NCI-H2171 treated with DMSO at 0.1 percent for 48 hours (cell line): ENCODE measurements at regions not wholly inside any gene's neighbourhood (a gene's known extent, or its start where the extent isn't known, plus 50 kb on each side); places are given as distances from the start of the nearest gene placed in this dataset.

Experiments
- DNase-seq: peaks from one replicate; lab custom pipeline; 2025; lab: John Stamatoyannopoulos, UW

DNA sequence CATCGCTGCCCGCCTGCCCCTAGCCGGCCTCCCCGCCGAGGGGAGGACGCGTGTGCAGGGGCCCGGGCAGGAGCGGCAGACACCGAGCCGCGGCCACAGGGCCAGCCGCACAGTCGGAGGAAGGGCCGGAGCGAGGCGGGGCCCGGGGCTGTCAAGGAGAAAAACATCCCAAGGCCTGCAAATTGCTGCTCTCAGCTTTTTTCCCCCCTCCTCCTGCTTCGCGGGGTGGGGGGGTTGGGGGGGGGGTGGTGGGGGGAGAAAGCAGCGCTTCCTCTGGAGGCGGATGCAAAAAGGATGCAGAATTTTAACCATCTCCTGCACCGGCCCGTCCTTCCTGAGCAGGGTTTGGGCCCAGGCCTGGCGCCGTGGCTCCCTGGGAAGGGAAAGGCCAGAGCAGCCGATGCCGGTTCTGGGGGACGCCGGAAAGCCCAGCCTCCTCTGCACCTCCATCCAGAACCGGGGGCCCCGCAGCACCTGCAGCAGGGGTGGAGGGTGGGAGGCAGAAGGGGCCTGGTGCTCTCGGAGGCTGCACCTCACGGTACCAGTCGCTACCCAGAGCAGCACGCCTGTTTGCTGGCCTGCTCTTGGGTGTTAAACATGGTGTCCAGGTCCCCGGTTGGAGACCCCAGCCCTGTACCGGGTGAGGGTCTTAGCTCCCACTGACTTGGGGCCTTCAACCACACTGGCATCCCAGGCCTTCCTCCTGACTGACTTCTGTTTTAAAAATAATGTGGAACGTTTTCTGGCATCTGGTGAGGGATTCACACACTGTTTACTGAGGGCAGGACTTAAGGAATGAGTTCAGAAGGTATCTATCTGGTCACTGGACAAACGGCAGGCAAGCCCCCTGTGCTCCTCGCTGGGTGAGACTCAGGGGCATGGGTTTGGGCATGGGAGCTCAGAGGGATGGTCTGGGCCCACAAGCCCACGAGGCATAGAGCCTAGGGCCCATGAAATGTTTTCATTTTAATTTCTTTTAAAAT, 77.4 kb upstream of the WNT7B start:
- DNase-seq = peak; percentile 44

DNA sequence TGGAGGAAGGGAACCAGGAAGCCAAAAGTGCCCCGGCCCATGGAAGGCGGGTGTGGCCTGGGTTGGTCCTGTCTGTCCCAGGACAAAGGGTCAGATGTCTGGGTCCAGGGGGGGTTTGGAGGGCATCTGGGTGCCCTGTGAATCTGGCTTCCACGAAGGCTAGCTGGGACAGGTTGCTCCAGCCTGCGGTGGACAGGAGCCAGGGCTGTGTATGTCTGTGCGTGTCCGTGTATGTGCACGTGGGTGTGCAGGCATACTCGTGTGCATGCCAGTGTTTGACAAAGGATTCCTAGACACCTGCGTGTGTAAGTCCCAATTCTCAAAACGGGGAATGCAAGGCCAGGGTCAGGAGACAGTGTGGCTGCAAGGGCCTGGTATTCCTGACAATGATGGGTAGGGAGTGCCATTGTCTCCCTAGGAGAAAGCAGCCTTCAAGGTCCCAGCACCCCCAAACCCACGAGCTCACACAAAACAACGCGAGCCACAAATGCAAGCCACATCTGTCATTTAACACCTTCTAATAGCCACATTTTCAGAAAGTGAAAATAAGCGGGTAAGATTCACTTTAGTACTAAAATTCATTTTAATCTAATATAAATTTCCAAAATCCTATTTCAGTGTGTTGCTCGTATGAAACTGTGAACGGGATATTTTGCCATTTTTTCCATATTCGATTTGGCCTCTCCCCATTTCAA, 78.4 kb upstream of the WNT7B start:
- no peak for DNase-seq

DNA sequence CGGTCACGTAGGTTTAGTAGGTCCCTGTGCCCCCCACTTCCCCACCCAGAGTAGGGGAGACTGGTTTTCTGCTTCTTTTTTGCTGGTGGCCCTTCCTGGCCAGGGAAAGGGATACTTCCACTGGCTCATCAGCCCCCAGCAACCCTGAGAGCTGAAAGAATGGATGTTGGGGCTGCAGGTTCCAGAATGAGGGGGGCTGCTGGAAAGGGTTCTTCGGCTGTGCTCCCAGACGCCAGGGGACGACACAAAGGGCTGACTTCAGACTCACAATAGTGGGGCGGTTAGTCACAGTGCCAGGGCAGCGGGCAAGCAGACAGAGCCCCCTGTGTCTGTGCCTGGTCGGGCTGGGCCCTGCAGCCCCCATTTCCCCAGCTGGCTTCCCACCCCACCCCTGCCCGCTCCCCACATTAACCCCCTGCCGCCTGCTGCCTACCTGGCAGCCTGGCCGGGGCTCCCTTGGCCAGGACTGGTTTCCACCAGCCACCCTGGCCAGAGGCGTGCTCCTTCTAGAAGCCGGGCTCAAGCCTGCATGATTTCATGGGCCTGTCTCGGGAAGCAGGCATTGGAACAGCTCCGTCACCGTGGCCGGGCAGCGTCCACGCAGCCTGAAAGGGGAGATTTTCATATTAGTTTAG, 79.1 kb upstream of the WNT7B start:
- no peak for DNase-seq

DNA sequence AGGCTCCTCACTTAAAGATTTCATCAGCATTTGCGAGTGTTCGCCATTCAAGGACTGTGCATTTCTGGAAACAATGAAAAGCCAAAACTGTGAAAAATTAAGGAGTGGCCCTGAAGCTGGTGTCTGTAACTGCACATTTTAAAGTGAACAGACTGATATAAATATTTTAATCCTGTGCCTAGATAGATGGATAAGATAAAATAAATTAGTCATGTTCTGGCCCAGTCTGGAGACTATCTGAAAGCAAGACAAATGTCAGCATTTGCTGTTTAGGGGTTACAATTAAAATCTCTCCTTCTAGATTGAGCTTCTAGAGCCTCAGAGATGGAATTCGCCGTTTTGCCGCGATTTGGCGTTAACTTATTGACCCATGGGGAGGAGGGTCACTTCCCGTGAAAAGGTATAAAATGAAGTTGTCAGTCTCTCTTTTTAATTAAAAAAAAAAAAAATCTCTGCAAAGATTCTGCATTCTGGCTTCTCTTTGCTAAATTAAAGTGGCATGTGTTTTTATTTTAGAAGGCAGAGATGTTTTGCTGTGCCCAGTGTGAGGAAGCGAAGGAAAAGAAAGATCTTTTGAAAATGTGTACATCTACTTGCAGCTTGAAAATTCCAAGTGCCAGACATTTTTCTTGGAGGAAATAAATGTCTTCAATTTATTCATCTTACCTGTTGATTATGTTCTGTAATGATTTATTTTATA, 79.7 kb upstream of the WNT7B start:
- no peak for DNase-seq

DNA sequence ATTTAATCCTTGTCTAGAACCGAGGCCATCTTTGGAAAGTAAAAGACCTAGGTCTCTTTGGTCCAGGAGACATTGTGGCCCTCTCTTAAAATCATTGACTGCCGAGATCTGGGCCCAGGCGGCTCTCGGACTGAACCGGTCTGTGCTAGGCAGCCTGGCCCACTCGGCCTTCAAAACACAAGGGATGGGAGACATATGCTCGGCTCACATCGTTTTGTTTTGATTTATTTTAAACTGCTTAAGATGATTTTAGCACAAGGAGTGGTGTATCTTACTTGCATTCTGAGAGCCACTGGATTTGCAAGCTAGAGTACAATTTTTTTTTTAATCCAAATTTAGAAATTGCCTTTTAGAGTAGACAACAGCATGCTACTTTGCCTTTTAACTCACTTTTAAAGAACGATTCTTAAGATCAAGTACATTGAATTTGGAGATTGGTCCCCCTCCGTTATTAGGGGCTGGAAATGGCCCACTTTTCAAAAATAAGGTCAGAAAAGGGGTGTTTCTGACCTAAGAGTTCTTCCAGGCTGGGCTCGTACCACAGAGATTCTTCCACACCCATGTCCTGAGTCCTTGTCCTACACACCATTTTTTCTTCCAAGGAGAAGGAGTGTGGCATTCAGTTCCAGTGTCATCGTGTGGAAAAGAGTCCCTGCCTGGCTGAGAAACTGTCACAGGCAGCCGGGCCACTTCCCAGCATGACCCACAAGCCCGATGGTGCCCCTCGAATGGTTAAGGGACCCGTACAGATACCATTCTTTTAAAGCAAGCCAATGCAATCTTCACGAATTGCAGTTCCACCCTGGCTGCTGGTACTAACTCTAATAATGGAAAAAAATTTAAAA, 80.5 kb upstream of the WNT7B start:
- no peak for DNase-seq

DNA sequence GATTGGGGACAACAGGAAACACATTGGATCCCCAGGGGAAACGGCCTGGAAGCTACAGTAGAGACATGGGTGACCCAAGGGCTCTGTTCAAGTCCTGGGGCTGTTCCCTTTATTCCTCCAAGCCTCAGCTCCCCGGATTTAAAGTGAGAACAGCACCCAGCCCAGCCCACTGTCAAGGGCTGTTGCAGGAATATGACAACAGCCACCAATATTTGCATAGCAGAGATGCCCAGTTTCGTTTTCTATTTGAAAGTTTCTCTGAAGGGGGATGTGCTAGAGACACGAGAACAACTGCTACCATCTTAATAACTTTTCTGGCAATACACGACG, 81.1 kb upstream of the WNT7B start:
- DNase-seq = no peak

DNA sequence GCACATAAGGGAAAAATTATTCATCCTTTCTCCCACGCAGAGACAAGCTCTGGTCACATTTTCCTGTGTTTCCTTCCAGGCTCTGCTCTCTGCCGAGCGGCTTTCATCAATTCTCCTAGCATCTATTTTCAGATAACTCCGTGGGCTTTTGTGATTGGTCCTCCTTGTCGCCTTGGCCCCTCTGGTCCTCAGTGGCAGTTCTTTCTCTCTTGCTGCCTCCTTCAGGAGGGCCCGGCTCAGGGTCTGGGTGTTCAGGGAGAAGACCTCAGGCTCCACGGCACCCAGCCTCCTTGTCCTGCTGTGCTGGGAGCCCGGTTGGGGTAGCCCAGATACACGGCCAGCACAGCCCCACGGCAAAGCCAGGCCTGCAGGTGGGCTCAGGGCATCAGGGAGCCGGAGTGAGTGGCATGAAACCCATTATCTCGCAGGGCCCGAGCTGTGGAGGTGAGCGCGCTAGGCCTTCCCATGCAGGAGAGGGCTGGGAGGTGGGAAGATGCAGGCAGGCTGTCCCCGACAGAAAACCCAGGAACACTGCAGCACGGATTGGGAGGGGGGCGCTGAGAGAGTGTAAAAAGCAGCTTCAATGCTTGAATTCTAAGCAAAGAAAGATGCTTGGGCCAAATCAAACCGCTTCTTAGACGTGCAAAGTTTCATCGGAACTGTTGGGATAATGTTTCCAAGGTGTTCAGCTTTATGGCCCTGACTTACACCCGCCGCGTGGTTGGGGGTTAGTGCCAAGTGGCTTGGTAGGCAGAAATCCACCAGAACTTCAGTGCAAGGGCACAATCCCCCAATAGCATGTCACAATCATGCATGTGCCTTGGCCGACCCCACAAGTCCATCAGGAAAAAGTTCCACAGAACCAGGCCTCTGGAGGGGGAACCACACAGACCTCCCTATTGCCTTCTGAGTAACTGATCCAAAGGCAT, 81.9 kb upstream of the WNT7B start:
- no peak for DNase-seq

DNA sequence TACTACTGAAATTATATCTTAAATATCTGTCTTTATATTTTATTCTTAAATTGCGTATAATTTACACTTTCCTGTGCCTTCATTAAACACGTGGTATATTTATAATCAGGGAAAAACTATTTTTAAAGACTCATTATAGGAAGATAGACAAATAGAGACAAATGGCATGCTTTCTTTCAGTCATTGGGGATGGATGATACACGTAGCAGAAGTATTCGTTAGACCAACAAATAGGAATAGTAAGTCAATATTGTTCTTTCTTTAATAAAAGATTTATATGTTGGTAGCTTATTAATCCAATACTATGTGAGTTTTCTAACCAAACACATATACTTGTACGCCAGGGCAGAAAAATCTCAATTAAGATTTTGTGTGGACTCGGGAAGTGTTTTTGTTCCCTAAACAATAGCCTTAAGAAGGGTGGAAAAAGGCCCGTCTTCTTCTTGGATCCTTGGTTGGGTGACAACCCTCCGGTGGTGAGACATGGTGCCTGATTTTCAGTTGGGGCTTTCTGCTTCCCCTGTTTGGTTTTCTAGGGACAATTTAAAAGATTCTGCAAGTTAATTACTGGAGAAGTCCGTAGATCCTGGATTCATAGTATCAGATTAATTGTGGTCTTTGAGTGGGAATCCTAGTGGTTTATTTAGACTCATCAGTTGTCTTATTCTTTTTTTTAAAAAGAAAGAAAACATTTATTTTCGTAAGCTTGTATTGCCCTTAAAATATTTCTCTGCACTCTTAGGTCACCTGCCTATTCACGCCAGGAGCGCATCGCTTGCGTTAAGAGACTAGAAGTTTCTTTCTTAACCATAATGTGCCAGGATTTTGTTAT, 83.5 kb upstream of the WNT7B start:
- DNase-seq = no peak

DNA sequence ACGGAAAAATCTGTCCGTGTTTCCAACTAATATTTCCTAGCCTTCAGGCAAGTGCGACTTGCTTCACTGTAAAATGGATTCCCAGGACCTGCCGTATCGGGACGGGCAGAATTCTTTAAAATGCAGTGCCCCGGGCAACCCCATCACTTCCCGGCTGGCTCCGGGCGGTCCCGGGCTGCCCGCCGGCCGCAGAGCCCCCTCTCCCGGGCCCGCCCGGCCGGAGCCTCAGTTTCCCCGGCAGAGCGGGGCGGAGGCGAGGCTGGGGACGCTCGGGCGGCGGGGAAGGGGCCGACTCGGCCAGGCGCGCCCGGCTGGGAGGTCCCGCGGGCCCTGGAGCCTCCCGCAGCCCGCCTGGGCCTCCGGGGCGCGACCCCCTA, 84.2 kb upstream of the WNT7B start:
- no peak for DNase-seq

DNA sequence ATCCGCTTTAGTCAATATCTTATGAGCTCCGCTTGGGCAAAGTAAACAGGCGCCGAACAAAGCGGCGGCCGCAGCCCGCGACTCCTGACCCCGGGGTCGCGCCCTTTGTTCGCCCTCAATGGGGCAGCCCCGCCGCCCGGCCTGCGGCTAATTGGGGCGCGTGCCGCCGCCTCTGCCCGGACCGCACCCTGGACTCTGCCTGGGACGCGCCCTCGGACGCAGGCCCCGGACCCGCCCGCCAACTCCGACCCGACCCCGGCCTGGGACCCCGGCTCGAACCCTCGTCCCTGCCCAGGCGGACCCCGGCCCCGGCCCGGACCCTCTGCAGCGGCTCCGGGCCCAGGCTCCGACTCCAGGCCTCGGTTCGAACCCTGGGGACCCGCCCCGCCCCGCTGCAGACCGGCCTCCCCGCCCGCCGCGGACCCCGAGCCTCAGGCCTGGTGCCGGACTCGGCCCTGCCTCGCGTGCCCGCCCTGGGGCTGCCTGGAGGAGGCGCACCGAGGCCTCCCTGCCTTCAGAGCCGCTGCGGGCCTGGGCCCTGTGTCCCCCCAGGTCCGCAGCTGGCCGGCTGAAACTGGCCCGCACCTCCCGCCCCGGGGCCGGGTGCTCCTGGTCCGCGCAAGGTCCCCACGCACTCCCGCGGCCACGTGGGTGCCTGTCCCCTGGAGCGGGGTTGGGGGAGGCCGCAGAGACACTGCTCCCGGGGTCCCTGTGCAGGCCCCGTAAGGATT, 84.7 kb upstream of the WNT7B start:
- no peak for DNase-seq

DNA sequence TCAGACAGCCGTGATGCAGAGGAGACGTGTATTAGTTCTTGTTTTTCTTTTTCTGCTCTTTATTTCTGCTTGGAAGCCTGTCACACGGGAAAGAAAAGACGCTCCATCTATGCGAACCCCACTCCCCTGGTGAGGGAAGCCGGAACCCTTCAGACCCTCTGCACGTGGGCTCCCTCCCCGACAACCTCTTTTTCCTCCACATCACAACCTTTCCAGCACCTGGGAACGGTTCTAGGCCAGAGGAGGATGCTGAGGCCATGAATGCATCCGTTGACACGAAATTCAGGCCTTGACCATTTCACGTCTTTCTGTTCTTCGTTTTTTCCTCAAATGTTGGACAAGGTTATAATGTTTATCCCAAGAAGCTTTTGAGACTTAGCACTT, 85.3 kb upstream of the WNT7B start:
- no peak for DNase-seq

DNA sequence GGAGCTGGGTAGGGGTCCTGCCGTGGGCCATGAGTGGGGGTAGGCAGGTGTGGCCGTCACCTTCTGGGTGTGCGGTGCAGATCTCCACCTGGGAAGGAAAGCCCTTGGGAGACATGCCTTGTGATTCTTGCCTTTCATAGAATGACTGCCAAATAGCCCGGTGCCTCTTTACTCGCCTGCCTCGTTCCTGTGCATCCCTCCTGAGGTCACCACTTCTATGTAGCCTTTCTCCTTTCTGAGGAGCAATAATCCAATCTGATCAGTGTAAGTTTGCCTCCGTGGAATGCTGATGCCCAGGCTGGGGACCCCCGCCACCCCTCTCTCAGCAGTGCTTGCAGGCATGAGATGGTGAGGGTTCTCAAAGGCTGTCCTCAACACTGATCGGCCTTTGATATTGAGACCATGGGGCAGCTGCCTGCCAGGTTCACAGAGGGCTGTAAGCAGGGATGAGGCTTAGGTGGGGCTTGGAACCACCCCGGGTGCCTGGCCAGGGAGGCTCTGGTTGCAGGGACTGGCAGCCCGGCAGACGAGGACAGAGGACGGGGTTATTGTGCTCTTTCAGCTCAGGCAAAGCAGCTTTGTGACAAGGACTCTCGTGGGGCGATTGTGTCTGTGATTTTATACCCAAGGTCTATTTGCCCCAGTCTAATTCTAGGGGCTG, 86.1 kb upstream of the WNT7B start:
- no peak for DNase-seq

DNA sequence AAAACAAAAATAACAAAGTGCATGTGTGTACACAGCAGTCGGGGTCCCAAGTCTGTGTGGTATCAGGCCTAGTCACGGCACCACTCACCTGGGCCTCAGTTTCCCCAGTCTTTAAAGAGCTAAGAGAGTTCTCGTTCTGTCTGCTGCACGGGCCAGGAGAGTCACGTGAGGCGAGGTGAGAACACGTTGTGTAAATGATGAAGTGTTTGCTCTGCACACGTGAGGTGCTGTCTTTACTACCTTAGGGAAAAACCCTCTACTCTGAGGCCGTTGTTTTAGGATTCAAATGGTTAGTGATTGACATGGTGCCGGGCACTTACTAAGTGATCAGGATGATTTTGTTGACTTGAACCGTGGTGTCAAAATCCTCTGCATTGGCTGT, 86.5 kb upstream of the PPARA start:
- DNase-seq = no peak

DNA sequence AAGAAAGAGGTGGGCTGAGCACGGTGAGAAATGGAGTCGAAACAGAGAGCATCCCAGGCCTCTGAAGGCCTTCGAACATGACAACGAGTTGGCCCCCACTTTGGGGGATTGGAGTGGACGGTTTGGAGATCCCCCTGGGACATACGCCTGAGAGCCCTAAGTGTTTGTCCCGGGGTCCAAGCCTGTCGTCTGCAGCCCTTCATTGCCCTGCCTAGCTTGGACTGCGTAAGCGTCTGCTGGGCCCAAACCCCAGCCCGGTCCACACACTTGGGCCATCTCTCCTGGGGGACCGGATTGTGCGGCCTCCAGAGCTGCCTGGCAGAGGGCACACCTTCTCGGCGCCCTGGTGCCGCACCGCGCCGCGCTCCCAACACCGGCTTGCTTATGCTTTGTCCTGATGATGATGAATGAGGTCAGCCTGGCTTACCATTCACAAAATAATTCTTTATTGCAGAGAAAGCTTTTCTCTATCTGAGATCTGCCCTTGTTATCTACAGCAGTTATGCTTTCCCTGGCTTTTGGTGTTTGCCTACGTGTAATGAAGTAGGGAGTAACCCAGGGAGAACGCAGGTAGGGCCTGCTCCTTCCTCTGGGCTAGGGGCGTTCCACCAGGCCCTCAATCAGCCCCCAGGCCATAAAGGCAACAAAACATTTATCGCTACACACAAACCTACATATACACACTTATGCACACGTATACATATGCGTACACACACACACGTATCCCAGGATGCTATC, 85.9 kb upstream of the PPARA start:
- no peak for DNase-seq

DNA sequence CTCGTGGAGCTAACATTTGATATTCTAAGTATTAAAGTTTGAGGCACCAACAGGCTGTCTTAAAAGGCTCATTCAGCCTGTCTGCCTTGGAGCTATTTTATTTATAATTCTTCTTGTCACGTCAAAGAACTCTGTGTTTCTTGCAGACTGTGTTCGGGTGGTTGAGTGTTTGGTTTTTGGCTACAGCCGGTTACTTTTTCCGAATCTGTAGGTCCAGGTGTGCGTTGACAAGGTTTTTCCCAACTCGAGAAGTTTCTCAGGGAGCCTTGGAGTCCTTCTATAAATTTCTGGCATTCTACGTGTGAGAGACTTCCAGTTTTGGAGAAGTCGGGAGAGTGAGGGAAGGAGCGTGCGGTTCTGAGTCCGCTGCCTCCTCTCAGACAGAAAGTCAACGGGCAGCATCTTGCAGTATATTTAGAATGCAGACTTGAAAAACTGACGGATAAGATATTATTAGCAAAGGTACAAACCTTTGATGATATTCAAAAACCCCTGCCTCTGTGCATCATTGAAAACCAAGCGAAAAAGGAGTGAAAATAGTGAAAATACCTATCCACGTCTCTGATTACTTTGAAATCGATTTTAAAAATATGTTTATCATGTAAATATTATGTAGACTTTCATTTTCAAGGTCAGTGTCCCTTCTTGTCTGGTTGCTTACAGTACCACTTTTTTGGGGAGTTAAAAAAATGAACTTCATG, 85.2 kb upstream of the PPARA start:
- DNase-seq = no peak

DNA sequence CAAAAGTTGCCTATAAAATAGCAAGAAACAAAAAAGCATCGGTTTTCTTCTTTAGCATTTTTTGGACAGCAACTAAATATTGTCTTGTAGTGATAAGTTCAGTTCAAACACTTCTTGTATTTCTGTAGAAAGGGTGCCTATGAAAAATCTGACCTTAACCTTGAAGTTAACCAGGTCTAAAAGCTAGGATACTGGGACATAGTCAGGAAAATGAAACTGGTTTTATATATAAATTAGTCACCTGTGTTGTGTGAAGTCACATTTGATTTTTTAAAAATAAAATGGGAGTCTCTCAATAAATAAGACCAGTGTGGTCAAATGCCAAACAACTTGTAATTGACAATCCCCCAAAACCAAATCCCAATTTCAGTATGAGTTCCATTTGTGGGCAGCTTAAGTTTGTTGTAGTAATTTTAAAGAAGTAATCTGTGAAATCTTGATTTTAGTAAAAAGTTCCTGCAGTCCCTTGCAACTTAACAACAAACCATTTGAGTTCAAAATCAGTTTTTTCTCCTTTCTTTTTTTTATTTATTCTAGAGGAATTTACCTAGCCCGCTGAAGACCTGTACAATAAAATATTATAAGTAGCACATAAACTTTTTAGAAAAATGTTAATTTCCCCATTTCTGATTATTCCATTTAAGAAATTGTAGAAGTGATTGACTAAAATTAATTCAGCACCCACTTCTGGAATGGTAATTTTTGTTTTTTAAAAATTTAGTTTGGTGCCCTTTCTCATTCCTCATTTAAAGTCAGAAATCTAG, 84.5 kb upstream of the PPARA start:
- DNase-seq = no peak
